ENCODE measurements at regions not wholly inside any gene's neighbourhood (a gene's known extent, or its start where the extent isn't known, plus 50 kb on each side); places are given as distances from the start of the nearest gene placed in this dataset.
"Not testable (repeated sequence)": the region's sequence is repeated elsewhere in the genome, so short reads cannot be mapped to it uniquely, and the experiment has no call there.

DNA sequence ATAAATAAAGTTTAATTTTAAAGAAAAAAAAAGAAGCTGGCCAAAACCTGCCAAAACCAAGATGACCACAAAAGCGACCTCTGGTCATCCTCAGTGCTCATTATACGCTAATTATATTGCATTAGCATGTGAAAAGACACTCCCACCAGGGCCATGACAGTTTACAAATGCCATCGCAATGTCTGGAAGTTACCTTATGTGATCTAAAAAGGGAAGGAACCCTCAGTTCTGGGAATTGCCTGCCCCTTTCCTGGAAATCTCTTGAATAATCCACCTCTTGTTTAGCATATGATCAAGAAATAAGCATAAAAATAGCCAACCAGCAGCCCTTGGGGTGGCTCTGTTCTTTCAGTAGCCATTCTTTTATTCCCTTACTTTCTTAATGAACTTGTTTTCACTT, 178.3 kb upstream of the MAP1B start:
- TF ChIP-seq, protein P1, sequence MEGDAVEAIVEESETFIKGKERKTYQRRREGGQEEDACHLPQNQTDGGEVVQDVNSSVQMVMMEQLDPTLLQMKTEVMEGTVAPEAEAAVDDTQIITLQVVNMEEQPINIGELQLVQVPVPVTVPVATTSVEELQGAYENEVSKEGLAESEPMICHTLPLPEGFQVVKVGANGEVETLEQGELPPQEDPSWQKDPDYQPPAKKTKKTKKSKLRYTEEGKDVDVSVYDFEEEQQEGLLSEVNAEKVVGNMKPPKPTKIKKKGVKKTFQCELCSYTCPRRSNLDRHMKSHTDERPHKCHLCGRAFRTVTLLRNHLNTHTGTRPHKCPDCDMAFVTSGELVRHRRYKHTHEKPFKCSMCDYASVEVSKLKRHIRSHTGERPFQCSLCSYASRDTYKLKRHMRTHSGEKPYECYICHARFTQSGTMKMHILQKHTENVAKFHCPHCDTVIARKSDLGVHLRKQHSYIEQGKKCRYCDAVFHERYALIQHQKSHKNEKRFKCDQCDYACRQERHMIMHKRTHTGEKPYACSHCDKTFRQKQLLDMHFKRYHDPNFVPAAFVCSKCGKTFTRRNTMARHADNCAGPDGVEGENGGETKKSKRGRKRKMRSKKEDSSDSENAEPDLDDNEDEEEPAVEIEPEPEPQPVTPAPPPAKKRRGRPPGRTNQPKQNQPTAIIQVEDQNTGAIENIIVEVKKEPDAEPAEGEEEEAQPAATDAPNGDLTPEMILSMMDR (IDR thresholded peaks at IDR 0.05; ENCODE audit: insufficient read depth, low read length, poor library complexity, severe bottlenecking) = no peak
- no peaks in the 10 kb centered on the region for H3K36me3 ChIP-seq (ENCODE audit: control insufficient read depth, insufficient read depth, low read length)
- H3K27me3 ChIP-seq (ENCODE audit: control insufficient read depth, insufficient read depth, low read length) = no peaks in the 10 kb centered on the region
- DNase-seq (ENCODE audit: low read depth) = no peak
- no peak overlapping the region for H3K4me3 ChIP-seq (ENCODE audit: low read depth, low read length)

DNA sequence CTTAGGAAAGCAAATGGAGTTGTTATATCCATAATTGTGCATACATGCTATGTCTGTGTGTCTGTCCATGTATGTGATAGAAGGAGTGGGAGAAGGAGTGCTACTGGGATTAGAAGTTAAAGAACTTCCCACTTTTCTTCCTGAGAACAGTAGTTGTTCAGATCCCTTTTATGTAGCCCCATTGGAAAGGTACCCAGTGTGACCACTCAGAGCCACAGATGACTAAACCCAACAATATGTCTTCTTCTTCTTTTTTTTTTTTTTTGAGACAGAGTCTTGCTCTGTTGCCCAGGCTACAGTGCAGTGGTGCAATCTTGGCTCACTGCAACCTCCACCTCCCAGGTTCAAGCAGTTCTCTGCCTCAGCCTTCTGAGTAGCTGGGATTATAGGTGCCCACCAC, 176.7 kb upstream of the MAP1B start:
- DNase-seq (ENCODE audit: low read depth); H3K4me3 ChIP-seq (ENCODE audit: low read depth, low read length); H3K36me3 ChIP-seq (ENCODE audit: control insufficient read depth, insufficient read depth, low read length); H3K27me3 ChIP-seq (ENCODE audit: control insufficient read depth, insufficient read depth, low read length): not testable (repeated sequence)

DNA sequence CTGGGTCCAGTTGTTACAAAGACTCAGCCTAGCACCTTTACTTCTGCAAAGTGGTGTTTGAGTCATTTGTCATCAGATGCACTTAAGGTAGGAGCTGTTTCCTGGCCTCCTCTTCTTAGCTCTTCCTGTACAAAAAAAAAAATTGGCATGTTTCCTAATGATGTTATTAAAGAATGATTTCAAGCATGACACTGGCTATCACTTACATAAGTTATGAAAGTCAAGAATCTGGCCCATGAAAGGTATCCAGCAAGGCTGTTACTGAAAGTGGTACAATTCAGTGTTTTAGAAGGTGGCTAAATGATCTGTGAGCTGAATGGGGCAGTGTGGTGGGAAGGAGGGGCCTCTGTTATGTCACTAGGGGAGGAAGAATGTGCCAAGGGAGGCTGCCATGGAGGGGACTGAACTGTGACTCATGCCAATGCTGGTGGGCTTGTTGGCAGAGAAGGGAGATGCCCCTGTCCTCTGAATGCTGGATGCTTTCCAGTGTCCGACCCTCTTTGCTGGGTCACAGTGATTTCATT, 175.1 kb upstream of the MAP1B start:
- no peak overlapping the region for H3K4me3 ChIP-seq (ENCODE audit: low read depth, low read length)
- DNase-seq (ENCODE audit: low read depth) = peak; percentile 2
- H3K27me3 ChIP-seq (ENCODE audit: control insufficient read depth, insufficient read depth, low read length) = no peaks in the 10 kb centered on the region
- H3K36me3 ChIP-seq (ENCODE audit: control insufficient read depth, insufficient read depth, low read length) = no peaks in the 10 kb centered on the region
- TF ChIP-seq, protein P1 (IDR thresholded peaks at IDR 0.05; ENCODE audit: insufficient read depth, low read length, poor library complexity, severe bottlenecking) = no peak

DNA sequence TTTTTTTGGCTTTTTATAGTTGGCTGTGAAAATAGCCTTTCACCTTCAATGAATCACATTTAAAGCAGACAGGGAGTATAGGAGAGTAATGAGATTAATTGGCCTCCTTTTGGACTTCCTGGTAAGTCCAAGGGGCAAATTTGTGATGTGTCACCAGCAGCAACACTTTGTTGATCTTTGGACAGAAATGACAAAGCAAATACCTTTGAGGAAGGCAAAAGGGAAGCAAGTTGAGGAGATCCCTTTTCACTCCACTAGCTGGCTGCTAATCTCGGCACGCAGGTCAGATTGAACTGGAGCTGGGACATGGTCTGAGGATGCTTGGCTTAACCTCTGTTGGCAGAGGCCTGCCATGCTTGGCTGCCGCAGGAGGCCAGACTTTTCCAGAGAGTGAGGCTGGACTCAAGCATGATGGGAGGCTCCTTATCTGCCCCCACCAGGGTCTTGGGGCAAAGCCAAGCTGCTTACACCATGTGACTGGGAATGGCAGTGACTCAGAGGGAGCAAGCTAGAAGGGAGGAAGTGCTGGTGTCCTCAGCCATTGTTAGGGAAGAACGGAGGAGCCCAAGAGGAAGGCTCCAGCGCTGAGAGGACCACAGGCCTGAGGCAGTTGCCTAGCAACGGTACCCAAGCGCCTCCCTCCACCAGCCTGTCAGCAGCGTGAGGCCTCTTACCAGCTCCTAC, 174.5 kb upstream of the MAP1B start:
- Histone ChIP-seq H3K27me3 (ENCODE audit: control insufficient read depth, insufficient read depth, low read length) (no peaks in the 10 kb centered on the region), H3K36me3 (ENCODE audit: control insufficient read depth, insufficient read depth, low read length) (no peaks in the 10 kb centered on the region), H3K4me3 (ENCODE audit: low read depth, low read length) (no peak overlapping the region)
- TF ChIP-seq, protein P1 (IDR thresholded peaks at IDR 0.05; ENCODE audit: insufficient read depth, low read length, poor library complexity, severe bottlenecking) = peak; percentile 4
- peak; percentile 35 for DNase-seq (ENCODE audit: low read depth)

DNA sequence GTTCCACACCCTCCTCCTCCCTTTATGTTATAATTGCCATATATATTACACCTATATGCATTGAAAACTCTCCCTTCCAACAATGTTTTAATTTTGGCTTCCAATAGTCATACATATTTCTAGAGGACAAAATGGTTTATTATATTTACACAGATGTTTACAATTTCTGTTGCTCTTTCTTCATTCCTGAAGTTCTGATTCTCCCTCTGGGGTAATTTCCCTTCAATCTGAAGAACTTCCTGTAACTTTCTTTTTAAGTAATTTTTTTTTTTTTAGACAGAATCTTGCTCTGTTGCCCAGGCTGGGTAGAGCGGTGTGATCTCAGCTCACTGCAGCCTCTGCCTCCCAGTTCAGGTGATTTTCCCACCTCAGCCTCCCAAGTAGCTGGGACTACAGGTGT, 173.0 kb upstream of the MAP1B start:
- no peak for DNase-seq (ENCODE audit: low read depth)
- Histone ChIP-seq H3K27me3 (ENCODE audit: control insufficient read depth, insufficient read depth, low read length) (no peaks in the 10 kb centered on the region), H3K4me3 (ENCODE audit: low read depth, low read length) (no peak overlapping the region), H3K36me3 (ENCODE audit: control insufficient read depth, insufficient read depth, low read length) (no peaks in the 10 kb centered on the region)
- TF ChIP-seq, protein P1 (IDR thresholded peaks at IDR 0.05; ENCODE audit: insufficient read depth, low read length, poor library complexity, severe bottlenecking) = no peak

DNA sequence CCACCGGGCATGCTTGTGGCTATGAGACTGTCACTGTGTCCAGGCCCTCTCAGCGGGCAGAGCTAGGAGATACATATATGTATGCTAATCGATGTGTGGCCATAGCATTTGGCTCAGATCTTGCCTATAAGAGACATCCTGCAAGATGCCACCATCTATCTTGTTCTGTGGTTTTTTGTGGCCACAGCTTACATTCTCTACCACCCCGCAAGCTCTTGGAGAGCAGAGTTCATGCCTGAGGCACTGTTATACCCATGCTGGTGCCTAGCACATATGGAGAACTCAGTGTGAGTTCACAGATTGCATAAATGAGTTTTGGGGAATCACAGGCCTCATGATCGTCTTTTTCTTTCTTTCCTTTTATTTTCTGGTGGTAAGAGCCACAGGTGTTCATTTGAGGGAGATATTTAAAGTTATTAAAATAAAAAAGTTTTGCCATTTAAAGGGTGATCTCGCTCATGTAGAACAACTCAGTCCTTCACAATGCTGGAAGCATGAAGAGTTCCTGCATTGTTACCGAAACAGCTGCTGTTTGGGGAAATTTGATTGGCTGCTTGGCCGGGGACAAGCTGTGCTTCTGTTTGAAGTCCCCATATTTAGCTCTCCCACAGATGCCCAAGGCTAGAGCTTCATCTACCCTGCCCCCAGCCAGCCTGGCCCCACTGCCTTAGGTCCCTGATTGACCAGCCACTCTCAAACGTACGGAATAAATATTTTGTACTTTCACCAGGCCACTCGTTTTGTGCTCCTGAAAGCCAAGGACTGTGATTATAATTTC, 169.2 kb upstream of the MAP1B start:
- no peak for DNase-seq (ENCODE audit: low read depth)
- H3K36me3 ChIP-seq (ENCODE audit: control insufficient read depth, insufficient read depth, low read length) = no peaks in the 10 kb centered on the region
- TF ChIP-seq, protein P1 (IDR thresholded peaks at IDR 0.05; ENCODE audit: insufficient read depth, low read length, poor library complexity, severe bottlenecking) = no peak
- H3K4me3 ChIP-seq (ENCODE audit: low read depth, low read length) = no peak overlapping the region
- H3K27me3 ChIP-seq (ENCODE audit: control insufficient read depth, insufficient read depth, low read length) = no peaks in the 10 kb centered on the region
